ENCODE measurements at regions not wholly inside any gene's neighbourhood (a gene's known extent, or its start where the extent isn't known, plus 50 kb on each side); places are given as distances from the start of the nearest gene placed in this dataset.
"Not testable (repeated sequence)": the region's sequence is repeated elsewhere in the genome, so short reads cannot be mapped to it uniquely, and the experiment has no call there.

- DNase-seq (ENCODE audit: low spot score): no peak
Measured at GRCh38 chrX:40530509-40530908, 50.3 kb upstream of the ATP6AP2 start.

GRCh38 chrX:40527543-40527942 is 53.2 kb upstream of the ATP6AP2 start:
- no peak for DNase-seq (ENCODE audit: low spot score)

- no peak for DNase-seq (ENCODE audit: low spot score)
Measured at GRCh38 chrX:40526412-40526811, 54.4 kb upstream of the ATP6AP2 start.

GRCh38 chrX:40525901-40526300 is 54.9 kb upstream of the ATP6AP2 start:
- DNase-seq (ENCODE audit: low spot score): not testable (repeated sequence)

- peak; percentile 20 for DNase-seq (ENCODE audit: low spot score)
Measured at GRCh38 chrX:40524423-40524822, 56.3 kb upstream of the ATP6AP2 start.

GRCh38 chrX:40523852-40524251 is 56.9 kb upstream of the ATP6AP2 start:
- DNase-seq (ENCODE audit: low spot score): no peak

- no peak for DNase-seq (ENCODE audit: low spot score)
Measured at GRCh38 chrX:40521868-40522450, 58.8 kb upstream of the ATP6AP2 start.

- no peak for DNase-seq (ENCODE audit: low spot score)
Measured at GRCh38 chrX:40514376-40514775, 66.4 kb upstream of the ATP6AP2 start.

- no peak for DNase-seq (ENCODE audit: low spot score)
Measured at GRCh38 chrX:40513835-40514234, 66.9 kb upstream of the ATP6AP2 start.

- DNase-seq (ENCODE audit: low spot score): no peak
Measured at GRCh38 chrX:40513012-40513411, 67.8 kb upstream of the ATP6AP2 start.

- DNase-seq (ENCODE audit: low spot score): no peak
Measured at GRCh38 chrX:40511258-40511657, 69.5 kb upstream of the ATP6AP2 start.

GRCh38 chrX:40508560-40508959 is 72.2 kb upstream of the ATP6AP2 start:
- no peak for DNase-seq (ENCODE audit: low spot score)

GRCh38 chrX:40506201-40506985 is 74.4 kb upstream of the ATP6AP2 start:
- peak; percentile 30 for DNase-seq (ENCODE audit: low spot score)

GRCh38 chrX:40504801-40505605 is 75.8 kb upstream of the ATP6AP2 start:
- peak; percentile 66 for DNase-seq (ENCODE audit: low spot score)

GRCh38 chrX:40503094-40503493 is 77.7 kb upstream of the ATP6AP2 start:
- no peak for DNase-seq (ENCODE audit: low spot score)

- no peak for DNase-seq (ENCODE audit: low spot score)
Measured at GRCh38 chrX:40502688-40503087, 78.1 kb upstream of the ATP6AP2 start.

GRCh38 chrX:40501164-40501855 is 79.5 kb upstream of the ATP6AP2 start:
- no peak for DNase-seq (ENCODE audit: low spot score)

- peak; percentile 25 for DNase-seq (ENCODE audit: low spot score)
Measured at GRCh38 chrX:40496728-40497127, 84.0 kb upstream of the ATP6AP2 start.

GRCh38 chrX:40495659-40496058 is 85.1 kb upstream of the ATP6AP2 start:
- DNase-seq (ENCODE audit: low spot score): no peak

GRCh38 chrX:40494005-40494404 is 86.8 kb upstream of the ATP6AP2 start:
- no peak for DNase-seq (ENCODE audit: low spot score)

GRCh38 chrX:40488296-40488695 is 92.5 kb upstream of the ATP6AP2 start:
- DNase-seq (ENCODE audit: low spot score): no peak

- no peak for DNase-seq (ENCODE audit: low spot score)
Measured at GRCh38 chrX:40485973-40486372, 94.8 kb upstream of the ATP6AP2 start.

All from AG20443 (cell line).